ENCODE measurements at regions not wholly inside any gene's neighbourhood (a gene's known extent, or its start where the extent isn't known, plus 50 kb on each side); places are given as distances from the start of the nearest gene placed in this dataset.

DNA sequence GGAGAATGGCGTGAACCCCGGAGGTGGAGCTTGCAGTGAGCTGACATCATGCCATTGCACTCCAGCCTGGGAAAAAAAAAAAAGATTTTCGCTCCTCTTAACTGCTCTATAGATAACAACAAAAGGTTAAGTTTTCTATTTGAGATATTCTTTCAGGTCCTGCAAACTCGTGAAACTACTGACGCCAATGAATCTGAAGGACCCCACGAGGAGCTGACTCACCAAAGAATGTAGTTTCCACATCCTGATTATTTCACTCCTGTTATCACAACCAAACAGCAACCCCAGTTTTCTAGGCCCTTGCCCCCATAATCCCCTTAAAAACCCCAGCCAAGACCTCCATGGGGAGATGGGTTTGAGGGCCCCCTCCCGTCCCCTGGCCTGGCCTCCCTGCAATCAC, 58.7 kb downstream of the OTOR start:
- no peaks in the 10 kb centered on the region for H3K9me3 ChIP-seq (ENCODE audit: low read length)
- no peaks in the 10 kb centered on the region for H4K20me1 ChIP-seq (ENCODE audit: insufficient read depth, low read length)
- ChIA-PET POLR2A (no interaction called here), CTCF (ENCODE audit: unreplicated experiment) (no interaction called here)
- no peaks in the 10 kb centered on the region for H3K36me3 ChIP-seq (ENCODE audit: insufficient read depth, low read length)
- DNase-seq (ENCODE audit: low spot score), result no peak
- no peaks in the 10 kb centered on the region for H3K9me2 ChIP-seq (ENCODE audit: insufficient read depth, low read length)
- H3K4me1 ChIP-seq (ENCODE audit: insufficient read depth, low read length, poor library complexity, severe bottlenecking), result no peaks in the 10 kb centered on the region
- H3K4me3 ChIP-seq (ENCODE audit: low read depth, low read length, poor library complexity, severe bottlenecking), result no peak overlapping the region
- no peak overlapping the region for H3K27ac ChIP-seq (ENCODE audit: low read depth, low read length, poor library complexity, severe bottlenecking)
- H3K4me2 ChIP-seq (ENCODE audit: low read length), result no peak overlapping the region
- no peaks in the 10 kb centered on the region for H3K79me2 ChIP-seq (ENCODE audit: insufficient read depth, low read depth, low read length)
- H2AFZ ChIP-seq (ENCODE audit: low read length), result no peak overlapping the region
- TF ChIP-seq EZH2phosphoT487 (IDR thresholded peaks at IDR 0.05; ENCODE audit: borderline replicate concordance, low read depth, low read length), result no peak
- intact Hi-C loops (cut with micrococcal nuclease; ENCODE audit: unreplicated experiment), result no loop called here
- no TSS peak for BruUV-seq (replicated peaks)

GRCh38 chr20:16808796-16809195, 60.6 kb downstream of the OTOR start:
- Histone ChIP-seq H3K9me2 (ENCODE audit: insufficient read depth, low read length) (no peaks in the 10 kb centered on the region), H3K79me2 (ENCODE audit: insufficient read depth, low read depth, low read length) (no peaks in the 10 kb centered on the region), H3K36me3 (ENCODE audit: insufficient read depth, low read length) (no peaks in the 10 kb centered on the region), H3K4me1 (ENCODE audit: insufficient read depth, low read length, poor library complexity, severe bottlenecking) (no peaks in the 10 kb centered on the region), H3K4me2 (ENCODE audit: low read length) (no peak overlapping the region), H3K4me3 (ENCODE audit: low read depth, low read length, poor library complexity, severe bottlenecking) (no peak overlapping the region), H4K20me1 (ENCODE audit: insufficient read depth, low read length) (no peaks in the 10 kb centered on the region), H2AFZ (ENCODE audit: low read length) (no peak overlapping the region), H3K27ac (ENCODE audit: low read depth, low read length, poor library complexity, severe bottlenecking) (no peak overlapping the region), H3K9me3 (ENCODE audit: low read length) (no peaks in the 10 kb centered on the region)
- TF ChIP-seq EZH2phosphoT487 (IDR thresholded peaks at IDR 0.05; ENCODE audit: borderline replicate concordance, low read depth, low read length), result no peak
- TF ChIP-seq, protein P1, sequence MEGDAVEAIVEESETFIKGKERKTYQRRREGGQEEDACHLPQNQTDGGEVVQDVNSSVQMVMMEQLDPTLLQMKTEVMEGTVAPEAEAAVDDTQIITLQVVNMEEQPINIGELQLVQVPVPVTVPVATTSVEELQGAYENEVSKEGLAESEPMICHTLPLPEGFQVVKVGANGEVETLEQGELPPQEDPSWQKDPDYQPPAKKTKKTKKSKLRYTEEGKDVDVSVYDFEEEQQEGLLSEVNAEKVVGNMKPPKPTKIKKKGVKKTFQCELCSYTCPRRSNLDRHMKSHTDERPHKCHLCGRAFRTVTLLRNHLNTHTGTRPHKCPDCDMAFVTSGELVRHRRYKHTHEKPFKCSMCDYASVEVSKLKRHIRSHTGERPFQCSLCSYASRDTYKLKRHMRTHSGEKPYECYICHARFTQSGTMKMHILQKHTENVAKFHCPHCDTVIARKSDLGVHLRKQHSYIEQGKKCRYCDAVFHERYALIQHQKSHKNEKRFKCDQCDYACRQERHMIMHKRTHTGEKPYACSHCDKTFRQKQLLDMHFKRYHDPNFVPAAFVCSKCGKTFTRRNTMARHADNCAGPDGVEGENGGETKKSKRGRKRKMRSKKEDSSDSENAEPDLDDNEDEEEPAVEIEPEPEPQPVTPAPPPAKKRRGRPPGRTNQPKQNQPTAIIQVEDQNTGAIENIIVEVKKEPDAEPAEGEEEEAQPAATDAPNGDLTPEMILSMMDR (conservative IDR thresholded peaks at IDR 0.05; ENCODE audit: low read length), result no peak
- no TSS peak for BruUV-seq (replicated peaks)
- DNase-seq (ENCODE audit: low spot score), result no peak
- intact Hi-C loops (cut with micrococcal nuclease; ENCODE audit: unreplicated experiment), result no loop called here
- POLR2A ChIA-PET, result interaction anchor here (1.0 kb wide), 1 partner anchor 12 kb away, joined by 5 read pairs; no protein-coding TSS in a partner anchor
- CTCF ChIA-PET (ENCODE audit: unreplicated experiment), result no interaction called here

- H3K36me3 ChIP-seq (ENCODE audit: insufficient read depth, low read length), result no peaks in the 10 kb centered on the region
- ChIA-PET CTCF (ENCODE audit: unreplicated experiment) (no interaction called here), POLR2A (interaction anchor here (0.6 to 0.7 kb wide), 2 partner anchors 37 to 83 kb away, joined by 3 to 8 read pairs; no protein-coding TSS in a partner anchor)
- DNase-seq (ENCODE audit: low spot score), result no peak
- H3K4me3 ChIP-seq (ENCODE audit: low read depth, low read length, poor library complexity, severe bottlenecking), result no peak overlapping the region
- no peak overlapping the region for H2AFZ ChIP-seq (ENCODE audit: low read length)
- TF ChIP-seq EZH2phosphoT487 (IDR thresholded peaks at IDR 0.05; ENCODE audit: borderline replicate concordance, low read depth, low read length), result no peak
- TF ChIP-seq, protein P1 (conservative IDR thresholded peaks at IDR 0.05; ENCODE audit: low read length), result no peak
- no peaks in the 10 kb centered on the region for H3K9me3 ChIP-seq (ENCODE audit: low read length)
- H3K4me1 ChIP-seq (ENCODE audit: insufficient read depth, low read length, poor library complexity, severe bottlenecking), result no peaks in the 10 kb centered on the region
- H3K4me2 ChIP-seq (ENCODE audit: low read length), result no peak overlapping the region
- H3K9me2 ChIP-seq (ENCODE audit: insufficient read depth, low read length), result no peaks in the 10 kb centered on the region
- intact Hi-C loops (cut with micrococcal nuclease; ENCODE audit: unreplicated experiment), result no loop called here
- BruUV-seq (replicated peaks), result no TSS peak
- H3K27ac ChIP-seq (ENCODE audit: low read depth, low read length, poor library complexity, severe bottlenecking), result no peak overlapping the region
- H4K20me1 ChIP-seq (ENCODE audit: insufficient read depth, low read length), result no peaks in the 10 kb centered on the region
- no peaks in the 10 kb centered on the region for H3K79me2 ChIP-seq (ENCODE audit: insufficient read depth, low read depth, low read length)
Measured at GRCh38 chr20:16810216-16810615, 62.1 kb downstream of the OTOR start.

All from OCI-LY7 (cell line).